ENCODE measurements at regions not wholly inside any gene's neighbourhood (a gene's known extent, or its start where the extent isn't known, plus 50 kb on each side); places are given as distances from the start of the nearest gene placed in this dataset.

DNA sequence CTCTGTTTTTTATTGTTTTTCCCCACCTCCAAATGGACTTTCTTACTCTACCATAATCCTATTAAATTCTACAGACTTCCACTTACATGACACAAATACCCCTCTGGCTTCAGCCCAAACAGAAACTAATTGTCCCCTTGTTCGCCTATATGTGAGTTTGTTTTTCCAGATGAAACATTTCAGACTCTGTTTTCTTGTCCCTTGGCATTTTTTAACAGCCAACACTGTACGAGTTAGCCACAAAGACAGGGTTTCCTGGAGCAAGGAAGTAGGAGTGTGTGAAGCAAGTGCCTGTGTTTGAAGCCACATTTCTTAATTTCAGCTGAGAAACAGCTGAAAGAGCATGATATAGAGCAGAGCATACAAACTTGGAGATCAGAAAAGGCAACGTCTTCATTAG, 382.2 kb upstream of the CDH5 start:
- H2AFZ ChIP-seq (ENCODE audit: low read length), result no peak overlapping the region
- 84% methylated on average over 3 of the region's 3 CpGs; no CpG with 5 or more reads in 1 of the 2 experiments for WGBS, 2 experiments (ENCODE audit: extremely low coverage in 1 of 2, insufficient coverage in 1 of 2, insufficient read length in 1 of 2, insufficient replicate concordance in 2 of 2, low coverage in 1 of 2, low lambda C conversion rate in 2 of 2, missing lambda C conversion rate in 1 of 2)
- no peaks in the 10 kb centered on the region for H3K79me2 ChIP-seq (ENCODE audit: control insufficient read depth in 1 of 2, insufficient read depth in 2 of 2, low read length in 2 of 2)
- H3K79me1 ChIP-seq (ENCODE audit: low read depth, low read length), result no peaks in the 10 kb centered on the region
- H3K4me3 ChIP-seq (ENCODE audit: extremely low read depth in 1 of 4, insufficient read depth in 2 of 4, low read depth in 3 of 4, low read length in 4 of 4), result no peak overlapping the region
- no peak overlapping the region for H3K4me2 ChIP-seq (ENCODE audit: insufficient read depth in 1 of 2, low read depth in 2 of 2, low read length in 2 of 2)
- no peak overlapping the region for H2BK12ac ChIP-seq (ENCODE audit: low read depth, low read length)
- no peak overlapping the region for H3K14ac ChIP-seq (ENCODE audit: insufficient read length)
- H2BK20ac ChIP-seq (ENCODE audit: low read length), result no peak overlapping the region
- H3K56ac ChIP-seq (replicated peaks; ENCODE audit: insufficient read length, low read depth, low read length), result no peak overlapping the region
- H3K4ac ChIP-seq (replicated peaks; ENCODE audit: insufficient read length, low read depth, low read length), result no peak overlapping the region
- H4K20me1 ChIP-seq (replicated peaks in 1 of 2; ENCODE audit: control insufficient read depth in 1 of 2, insufficient read depth in 2 of 2, low read length in 2 of 2), result no peaks in the 10 kb centered on the region
- POLR2A ChIA-PET (ENCODE audit: partially characterized antibody), result no interaction called here
- H3K27me3 ChIP-seq (replicated peaks in 1 of 4; ENCODE audit: control insufficient read depth in 3 of 4, extremely low read depth in 1 of 4, insufficient read depth in 3 of 4, low read length in 3 of 4), result no peaks in the 10 kb centered on the region
- H3K9ac ChIP-seq (replicated peaks in 1 of 4; ENCODE audit: extremely low read depth in 1 of 4, low read depth in 3 of 4, low read length in 3 of 4), result no peak overlapping the region
- TF ChIP-seq, protein P1, sequence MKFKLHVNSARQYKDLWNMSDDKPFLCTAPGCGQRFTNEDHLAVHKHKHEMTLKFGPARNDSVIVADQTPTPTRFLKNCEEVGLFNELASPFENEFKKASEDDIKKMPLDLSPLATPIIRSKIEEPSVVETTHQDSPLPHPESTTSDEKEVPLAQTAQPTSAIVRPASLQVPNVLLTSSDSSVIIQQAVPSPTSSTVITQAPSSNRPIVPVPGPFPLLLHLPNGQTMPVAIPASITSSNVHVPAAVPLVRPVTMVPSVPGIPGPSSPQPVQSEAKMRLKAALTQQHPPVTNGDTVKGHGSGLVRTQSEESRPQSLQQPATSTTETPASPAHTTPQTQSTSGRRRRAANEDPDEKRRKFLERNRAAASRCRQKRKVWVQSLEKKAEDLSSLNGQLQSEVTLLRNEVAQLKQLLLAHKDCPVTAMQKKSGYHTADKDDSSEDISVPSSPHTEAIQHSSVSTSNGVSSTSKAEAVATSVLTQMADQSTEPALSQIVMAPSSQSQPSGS (IDR thresholded peaks at IDR 0.05; ENCODE audit: low read length), result no peak
- TF ChIP-seq TAF7 (optimal IDR thresholded peaks at IDR 0.05; ENCODE audit: borderline replicate concordance, low read depth, low read length) (no peak), SP1 (IDR thresholded peaks at IDR 0.05; ENCODE audit: low read depth, low read length) (no peak), CTBP2 (IDR thresholded peaks at IDR 0.05; ENCODE audit: borderline replicate concordance, insufficient read depth, insufficient read length, low read length) (no peak), KDM5A (IDR thresholded peaks at IDR 0.05; ENCODE audit: low read length) (no peak), RAD21 (IDR thresholded peaks at IDR 0.05 in 1 of 2, conservative IDR thresholded peaks at IDR 0.05 in 1 of 2; ENCODE audit: low read depth in 2 of 2, low read length in 2 of 2) (no peak), RXRA (IDR thresholded peaks at IDR 0.05; ENCODE audit: insufficient read depth, low read depth, low read length) (no peak), SIN3A (conservative IDR thresholded peaks at IDR 0.05 in 1 of 2, IDR thresholded peaks at IDR 0.05 in 1 of 2; ENCODE audit: low read depth in 1 of 2, low read length in 2 of 2) (no peak), CEBPB (IDR thresholded peaks at IDR 0.05; ENCODE audit: low read depth, low read length) (no peak), POU5F1 (IDR thresholded peaks at IDR 0.05; ENCODE audit: low read depth, low read length) (no peak), ASH2L (IDR thresholded peaks at IDR 0.05; ENCODE audit: low read length) (no peak), EP300 (IDR thresholded peaks at IDR 0.05; ENCODE audit: borderline replicate concordance in 1 of 2, low read depth in 2 of 2, low read length in 2 of 2) (no peak)
- peaks cover 4 to 7% of the 10 kb centered on the region in 2 experiments for H3K9me3 ChIP-seq (ENCODE audit: insufficient read depth in 2 of 2, low read depth in 1 of 2, low read length in 1 of 2)
- H3K23me2 ChIP-seq (ENCODE audit: low read depth, low read length), result no peaks in the 10 kb centered on the region
- FAIRE-seq, result no peak
- no peaks in the 10 kb centered on the region for H3K4me1 ChIP-seq (replicated peaks in 1 of 4; ENCODE audit: control insufficient read depth in 3 of 4, insufficient read depth in 4 of 4, low read length in 3 of 4)
- no peak for DNase-seq (ENCODE audit: low read depth in 1 of 2, low spot score in 2 of 2)
- H2BK5ac ChIP-seq (ENCODE audit: low read depth, low read length), result no peak overlapping the region
- H3K36me3 ChIP-seq (ENCODE audit: control insufficient read depth in 2 of 4, insufficient read depth in 4 of 4, low read length in 3 of 4), result no peaks in the 10 kb centered on the region
- no peak overlapping the region for H4K5ac ChIP-seq (ENCODE audit: insufficient read length, low read depth, low read length)
- no peak overlapping the region for H3K23ac ChIP-seq (ENCODE audit: insufficient read length)
- no peak overlapping the region for H3K18ac ChIP-seq (ENCODE audit: extremely low read depth, low read length)
- no peak overlapping the region for H2AK5ac ChIP-seq (ENCODE audit: low read depth, low read length)
- H2BK120ac ChIP-seq (replicated peaks; ENCODE audit: low read depth, low read length), result no peak overlapping the region
- H3K27ac ChIP-seq (ENCODE audit: low read depth, low read length), result no peak overlapping the region
- H2BK15ac ChIP-seq (ENCODE audit: low read length), result no peak overlapping the region
- H4K8ac ChIP-seq (ENCODE audit: extremely low read depth, insufficient read depth, low read length), result no peak overlapping the region
- CTCF ChIA-PET (ENCODE audit: partially characterized antibody), result no interaction called here
- H4K91ac ChIP-seq (replicated peaks; ENCODE audit: insufficient read length, low read length), result no peak overlapping the region

All from H1 (cell line).